Spleen (tissue), 7 donors: ENCODE measurements at regions not wholly inside any gene's neighbourhood (a gene's known extent, or its start where the extent isn't known, plus 50 kb on each side); places are given as distances from the start of the nearest gene placed in this dataset.

Experiments used
- POLR2A ChIP-seq, 3 donors: fragments of 450-650 bp; IDR thresholded peaks; one replicate each; pipeline ENCODE4 v1.5.1; 2017; ENCODE audit warnings: antibody characterized with exemption in 3 of 3, mild to moderate bottlenecking in 1 of 3
- POLR2AphosphoS5 ChIP-seq, 3 donors: sonication (generic); formaldehyde crosslinking; IDR thresholded peaks; one replicate each; pipeline ENCODE4 v1.5.1; 2017; ENCODE audit warnings: antibody characterized with exemption in 3 of 3
- TF ChIP-seq, protein P1 (sequence below), 11 experiments: fragments of 200-600 bp in 7 of 11; fragments of 450-650 bp in 4 of 11; sonication (generic) in 4 of 11; IDR thresholded peaks in 8 of 11; conservative IDR thresholded peaks in 3 of 11; 1 replicate in 7 of 11; 2 replicates in 4 of 11; pipeline versions ENCODE4 v1.4.0 to v1.8.0; 2016 to 2021; ENCODE audit warnings: antibody characterized with exemption in 11 of 11, inconsistent platforms in 4 of 11, mild to moderate bottlenecking in 1 of 11
- donor health status: DM: no; HTN: no; CAD: no; lungs with moderate emphysema.
- donor health status: DM: no; HTN: no; CAD: no.
- donor health status: DM: no; HTN: no; CAD: no.

DNA sequence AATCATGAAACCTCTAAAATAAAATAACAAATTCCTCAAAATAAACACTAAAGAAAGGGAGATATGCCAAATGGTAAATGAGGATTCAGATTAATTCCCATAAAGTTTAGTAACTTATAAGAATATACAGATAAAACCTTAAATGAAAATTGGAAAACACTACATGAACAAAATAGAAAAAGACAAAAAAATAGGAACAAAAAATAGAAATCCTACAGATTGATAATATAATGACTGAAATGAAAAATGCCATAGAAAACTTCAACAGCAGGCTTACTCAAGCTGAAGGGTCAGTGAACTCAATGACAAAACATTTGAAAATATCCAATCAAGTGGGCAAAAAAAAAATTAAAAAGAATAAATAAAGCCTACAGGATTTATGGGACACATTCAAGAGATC, 1784.8 kb downstream of the PCDH9 start:
- TF ChIP-seq POLR2A (IDR thresholded peaks at IDR 0.05) = no peak
- TF ChIP-seq, protein P1, sequence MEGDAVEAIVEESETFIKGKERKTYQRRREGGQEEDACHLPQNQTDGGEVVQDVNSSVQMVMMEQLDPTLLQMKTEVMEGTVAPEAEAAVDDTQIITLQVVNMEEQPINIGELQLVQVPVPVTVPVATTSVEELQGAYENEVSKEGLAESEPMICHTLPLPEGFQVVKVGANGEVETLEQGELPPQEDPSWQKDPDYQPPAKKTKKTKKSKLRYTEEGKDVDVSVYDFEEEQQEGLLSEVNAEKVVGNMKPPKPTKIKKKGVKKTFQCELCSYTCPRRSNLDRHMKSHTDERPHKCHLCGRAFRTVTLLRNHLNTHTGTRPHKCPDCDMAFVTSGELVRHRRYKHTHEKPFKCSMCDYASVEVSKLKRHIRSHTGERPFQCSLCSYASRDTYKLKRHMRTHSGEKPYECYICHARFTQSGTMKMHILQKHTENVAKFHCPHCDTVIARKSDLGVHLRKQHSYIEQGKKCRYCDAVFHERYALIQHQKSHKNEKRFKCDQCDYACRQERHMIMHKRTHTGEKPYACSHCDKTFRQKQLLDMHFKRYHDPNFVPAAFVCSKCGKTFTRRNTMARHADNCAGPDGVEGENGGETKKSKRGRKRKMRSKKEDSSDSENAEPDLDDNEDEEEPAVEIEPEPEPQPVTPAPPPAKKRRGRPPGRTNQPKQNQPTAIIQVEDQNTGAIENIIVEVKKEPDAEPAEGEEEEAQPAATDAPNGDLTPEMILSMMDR (IDR thresholded peaks at IDR 0.05 in 8 of 11, conservative IDR thresholded peaks at IDR 0.05 in 3 of 11) = no peak
- no peak for TF ChIP-seq POLR2AphosphoS5 (IDR thresholded peaks at IDR 0.05)
